ENCODE measurements at regions not wholly inside any gene's neighbourhood (a gene's known extent, or its start where the extent isn't known, plus 50 kb on each side); places are given as distances from the start of the nearest gene placed in this dataset.
"Not testable (repeated sequence)": the region's sequence is repeated elsewhere in the genome, so short reads cannot be mapped to it uniquely, and the experiment has no call there.

DNA sequence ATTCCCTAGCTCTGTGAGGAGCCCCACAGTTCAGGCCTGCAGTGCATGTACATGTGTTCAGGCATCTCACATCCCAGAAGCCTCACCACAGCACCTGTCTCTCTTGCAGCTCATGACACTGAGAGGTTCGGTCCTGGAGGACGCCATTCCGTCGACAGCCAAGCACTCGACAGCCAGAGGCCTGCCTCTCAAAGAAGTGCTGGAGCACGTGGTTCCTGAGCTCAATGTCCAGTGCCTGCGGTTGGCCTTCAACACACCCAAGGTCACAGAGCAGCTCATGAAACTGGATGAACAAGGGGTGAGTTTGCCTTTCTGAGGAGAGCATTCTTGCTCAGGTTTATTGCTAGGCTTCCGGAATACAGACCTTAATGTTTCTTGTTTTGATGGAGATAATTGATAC is 308.3 kb upstream of the RGS6 start:
- FAIRE-seq = no peak

DNA sequence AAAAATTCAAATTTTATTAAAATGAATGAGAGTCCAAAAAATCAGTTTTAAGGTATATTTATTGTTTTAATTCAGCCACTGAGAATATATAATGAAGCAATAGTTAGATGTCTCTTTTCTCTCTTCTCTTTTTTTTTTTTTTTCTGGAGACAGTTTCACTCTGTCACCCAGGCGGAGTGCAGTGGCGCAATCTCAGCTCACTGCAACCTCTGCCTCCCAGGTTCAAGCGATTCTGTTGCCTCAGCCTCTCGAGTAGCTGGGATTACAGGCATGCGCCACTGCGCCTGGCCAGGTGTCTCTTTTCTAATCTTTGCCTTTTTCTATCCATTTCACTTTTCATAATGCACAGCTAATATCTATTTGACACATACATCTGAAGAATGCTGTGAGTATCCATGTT is 307.1 kb upstream of the RGS6 start:
- DNase-seq (ENCODE audit: low spot score) = no peak
- FAIRE-seq = no peak

More for the DNA sequence above, 308.3 kb upstream of the RGS6 start:
- DNase-seq (ENCODE audit: low spot score) = no peak

DNA sequence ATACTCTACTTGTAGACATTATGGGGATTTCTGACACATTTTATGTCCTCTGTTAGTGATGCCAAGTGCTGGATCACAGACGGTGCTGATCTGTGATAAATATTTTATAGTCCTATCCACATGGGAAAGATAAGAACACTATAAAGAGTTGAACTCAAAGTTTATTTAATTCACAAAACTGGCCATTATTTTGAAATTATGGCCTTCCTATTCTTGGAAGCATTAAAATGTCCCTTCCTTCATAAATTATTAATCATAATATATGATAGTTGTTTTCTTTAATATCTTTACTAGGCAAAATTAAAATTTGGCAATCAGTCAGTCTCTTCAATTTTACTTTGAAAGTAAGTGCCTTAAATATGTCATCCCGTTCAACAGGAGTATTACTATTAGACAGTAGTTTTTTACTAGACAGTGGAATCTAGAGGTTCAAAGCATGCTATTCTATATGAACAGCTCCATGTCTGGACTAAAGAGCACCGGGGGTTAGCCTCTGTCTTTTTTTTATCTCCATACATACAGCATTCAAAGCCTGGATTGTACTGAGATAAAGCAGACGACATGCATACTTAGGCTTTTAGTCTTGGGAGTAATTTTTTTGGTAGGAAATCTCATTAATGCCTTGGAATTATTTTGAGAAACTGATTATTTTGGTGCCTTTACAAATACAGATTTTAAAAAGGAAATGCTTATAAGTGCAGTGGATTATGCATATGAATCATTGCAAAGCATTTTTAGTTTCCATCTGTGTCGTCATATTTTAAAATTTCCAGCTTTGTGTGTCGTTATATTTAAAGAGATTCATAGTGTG is 306.1 kb upstream of the RGS6 start:
- no peak for FAIRE-seq
- DNase-seq (ENCODE audit: low spot score) = no peak

DNA sequence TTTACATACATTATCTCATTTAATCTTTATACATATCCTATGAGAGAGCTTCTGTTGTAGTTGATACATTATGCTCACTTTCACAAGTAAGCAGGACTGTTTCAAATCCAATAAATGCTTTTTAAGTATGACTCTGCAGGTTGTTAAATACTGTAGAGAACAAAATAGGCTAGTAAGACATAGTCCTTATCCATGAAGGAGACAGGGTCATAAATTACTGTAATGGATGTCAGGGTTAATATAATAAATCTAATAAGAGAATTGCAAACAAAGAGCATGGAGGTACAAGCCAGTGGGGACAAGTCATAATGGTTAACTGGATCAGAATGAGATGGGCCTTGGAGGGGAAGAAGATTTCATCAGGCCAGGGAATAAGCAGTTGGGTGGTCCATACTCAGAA is 303.8 kb upstream of the RGS6 start:
- DNase-seq (ENCODE audit: low spot score) = no peak
- no peak for FAIRE-seq

DNA sequence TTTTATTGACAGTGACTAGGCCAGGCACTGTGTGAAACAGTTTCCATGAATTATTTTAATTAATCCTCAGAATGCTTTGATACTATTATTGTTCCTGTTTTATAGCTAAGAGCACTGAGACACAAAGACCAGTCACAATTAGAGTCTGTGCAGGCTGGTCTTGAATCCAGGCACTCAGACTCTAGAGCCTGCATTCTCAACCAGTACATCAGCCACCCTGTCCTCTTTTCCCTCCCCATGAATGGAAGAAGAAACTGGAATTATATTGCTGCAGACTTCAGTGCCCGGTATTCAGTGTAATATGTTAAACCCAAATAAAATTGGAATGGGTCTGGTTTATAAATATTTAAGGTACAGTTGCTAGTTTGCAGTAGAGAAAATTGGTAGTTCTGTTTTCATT is 303.0 kb upstream of the RGS6 start:
- no peak for DNase-seq (ENCODE audit: low spot score)
- no peak for FAIRE-seq

DNA sequence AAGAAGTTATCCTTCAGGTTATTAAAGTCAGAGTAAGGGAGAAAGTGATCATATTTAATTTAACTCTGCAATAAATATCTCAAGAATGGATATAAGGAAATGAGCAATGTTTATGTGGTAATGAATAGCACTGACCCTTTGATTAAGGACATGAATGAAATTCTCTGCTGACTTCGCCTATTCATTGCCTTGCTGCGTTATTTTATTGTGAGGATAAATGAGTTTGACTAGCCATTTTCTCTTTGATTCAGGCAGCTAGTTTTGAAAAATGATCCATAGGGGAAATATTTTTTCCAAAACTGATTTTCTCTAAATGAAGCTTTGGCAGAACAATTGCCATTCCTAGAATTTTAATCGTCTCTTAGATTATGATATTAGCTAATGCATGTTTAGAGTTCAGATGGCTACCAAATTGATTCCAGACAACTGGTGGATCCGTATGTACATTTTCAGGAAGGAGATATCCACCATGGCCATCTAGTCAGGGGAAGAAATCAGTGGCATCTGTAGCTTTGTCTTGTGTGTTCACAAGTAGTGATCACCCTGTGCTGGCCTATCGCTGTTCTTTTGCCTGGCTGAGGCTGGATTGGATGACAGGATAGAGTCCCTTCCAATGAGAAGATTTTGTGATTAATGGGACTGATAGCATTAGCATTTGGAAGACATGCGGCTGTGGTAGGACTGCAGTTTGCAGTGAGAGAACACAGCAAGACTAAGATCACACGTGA is 302.3 kb upstream of the RGS6 start:
- no peak for FAIRE-seq
- DNase-seq (ENCODE audit: low spot score) = no peak

DNA sequence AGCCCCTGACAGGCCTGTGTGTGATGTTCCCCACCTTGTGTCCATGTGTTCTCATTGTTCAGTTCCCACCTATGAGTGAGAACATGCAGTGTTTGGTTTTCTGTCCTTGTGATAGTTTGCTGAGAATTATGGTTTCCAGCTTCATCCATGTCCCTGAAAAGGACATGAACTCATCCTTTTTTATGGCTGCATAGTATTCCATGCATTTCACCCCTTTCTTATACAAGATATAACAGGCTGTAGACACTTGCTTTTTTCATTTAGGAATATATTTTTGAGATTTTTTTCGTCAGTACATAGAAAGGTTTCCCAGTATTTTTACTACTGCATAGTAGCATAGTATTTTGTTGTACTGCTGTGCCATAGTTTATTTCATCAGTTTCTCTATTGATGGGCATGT is 301.2 kb upstream of the RGS6 start:
- not testable (repeated sequence) for FAIRE-seq; DNase-seq (ENCODE audit: low spot score)

DNA sequence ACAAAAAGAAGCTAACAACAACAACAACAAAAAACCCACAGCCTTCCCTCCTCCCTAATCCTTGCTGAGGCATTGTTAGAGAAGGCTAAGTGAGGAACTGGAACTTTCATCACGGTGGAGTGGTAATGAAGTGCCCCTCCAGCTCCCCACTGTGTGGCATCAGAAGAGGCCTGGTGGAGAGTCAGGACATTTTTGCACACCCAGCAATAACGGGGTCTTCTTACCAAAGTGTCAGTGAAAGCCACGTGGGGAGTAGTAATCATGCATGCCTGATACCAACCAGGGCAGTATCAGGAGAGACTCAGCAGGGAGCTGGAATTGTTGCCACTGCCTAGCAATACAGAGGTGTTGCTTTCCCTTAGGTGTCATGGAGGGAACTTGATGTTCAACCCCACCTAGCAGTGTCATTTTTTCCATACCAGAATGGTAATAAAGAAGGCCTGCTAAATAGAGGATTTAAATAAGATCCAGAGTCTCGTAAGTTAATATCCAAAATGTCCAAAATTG is 299.7 kb upstream of the RGS6 start:
- FAIRE-seq (no peak), DNase-seq (ENCODE audit: low spot score) (no peak)

DNA sequence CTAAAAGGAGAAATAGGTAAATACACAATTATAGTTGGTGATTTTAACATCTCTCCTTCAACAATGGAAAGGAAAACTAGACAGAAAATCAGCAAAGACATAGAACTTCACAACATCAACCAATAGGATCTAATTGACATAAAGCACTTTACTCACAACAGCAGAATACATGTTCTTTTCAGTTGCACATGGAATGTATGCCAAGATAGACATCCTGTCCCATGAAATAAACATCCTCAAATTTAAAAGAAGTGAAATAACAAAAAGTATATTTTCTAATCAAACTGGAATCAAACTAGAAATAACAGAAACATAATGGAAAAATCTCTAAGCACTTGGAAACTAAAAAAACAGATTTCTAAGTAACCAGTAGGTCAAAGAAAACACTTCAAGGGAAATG is 296.2 kb upstream of the RGS6 start:
- DNase-seq (ENCODE audit: low spot score) (no peak), FAIRE-seq (no peak)

DNA sequence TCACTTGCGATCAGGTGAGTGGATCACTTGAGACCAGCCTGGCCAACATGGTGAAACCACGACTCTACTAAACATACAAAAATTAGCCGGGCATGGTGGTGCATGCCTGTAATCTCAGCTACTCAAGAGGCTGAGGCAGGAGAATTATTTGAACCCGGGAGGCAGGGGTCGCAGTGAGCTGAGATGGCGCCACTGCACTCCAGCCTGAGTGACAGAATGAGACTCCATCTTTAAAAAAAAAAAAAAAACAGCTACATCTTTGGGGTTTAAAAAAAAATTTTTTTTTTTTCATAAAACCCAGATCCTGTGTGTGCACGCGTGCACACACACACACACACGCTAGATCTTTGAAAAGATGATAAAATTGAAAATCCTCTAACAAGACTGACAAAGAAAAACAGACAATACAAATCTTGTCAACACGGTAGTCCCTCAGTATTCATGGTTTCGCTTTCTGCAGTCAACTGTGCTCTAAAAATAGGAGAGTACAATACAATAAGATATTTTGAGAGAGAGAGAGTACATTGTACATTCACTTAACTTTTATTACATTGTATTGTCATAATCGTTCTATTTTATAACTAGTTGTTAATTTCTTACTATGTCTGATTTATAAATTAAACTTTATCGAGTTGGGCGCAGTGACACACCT is 295.3 kb upstream of the RGS6 start:
- FAIRE-seq (no peak), DNase-seq (ENCODE audit: low spot score) (no peak)

DNA sequence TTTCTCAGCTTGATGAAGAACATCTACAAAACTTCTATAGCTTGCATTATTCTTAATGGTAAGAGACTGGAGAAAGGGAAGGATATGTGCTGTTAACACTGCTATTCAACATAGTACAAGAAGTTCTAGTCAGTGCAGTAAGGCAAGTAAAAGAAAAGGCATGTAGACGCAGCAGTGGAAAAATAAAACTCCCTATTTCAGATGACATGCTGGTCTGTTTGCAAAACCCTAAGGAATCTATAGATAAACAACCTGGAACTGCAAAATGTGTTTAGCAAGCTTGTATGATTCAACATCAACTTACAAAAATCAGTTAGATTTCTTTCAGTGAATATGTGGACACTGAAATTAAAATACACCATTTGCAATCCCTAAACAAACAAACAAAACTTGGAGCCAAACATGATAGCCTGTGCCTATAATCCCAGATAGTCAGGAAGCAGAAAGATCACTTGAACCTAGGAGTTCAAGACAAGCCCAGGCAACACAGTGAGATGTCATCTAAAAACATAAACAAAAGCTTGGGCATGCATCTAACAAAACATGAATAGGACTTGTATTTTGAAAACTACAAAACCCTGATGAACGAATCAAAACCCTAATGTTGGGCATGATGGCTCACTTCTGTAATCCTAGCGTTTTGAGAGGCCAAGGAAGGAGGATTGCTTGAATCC is 293.6 kb upstream of the RGS6 start:
- FAIRE-seq (no peak), DNase-seq (ENCODE audit: low spot score) (no peak)

DNA sequence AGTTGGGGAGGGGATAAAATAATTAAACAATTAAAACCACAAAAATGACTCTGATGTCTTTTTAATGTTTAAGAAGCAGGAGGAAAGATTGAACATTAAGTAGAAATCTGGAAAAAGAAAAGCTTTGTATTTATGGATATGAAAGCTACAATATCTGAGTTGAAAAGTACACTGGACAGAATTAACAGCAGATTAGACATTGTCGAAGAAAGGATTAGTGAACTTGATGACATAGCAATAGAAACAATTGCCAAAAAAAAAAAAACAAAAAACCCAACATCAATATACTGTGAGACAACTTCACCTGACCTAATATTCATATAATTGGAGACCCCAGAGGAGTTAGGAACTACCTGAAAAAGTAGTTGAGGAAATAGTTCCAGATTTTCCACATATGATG is 289.5 kb upstream of the RGS6 start:
- FAIRE-seq (no peak), DNase-seq (ENCODE audit: low spot score) (no peak)

DNA sequence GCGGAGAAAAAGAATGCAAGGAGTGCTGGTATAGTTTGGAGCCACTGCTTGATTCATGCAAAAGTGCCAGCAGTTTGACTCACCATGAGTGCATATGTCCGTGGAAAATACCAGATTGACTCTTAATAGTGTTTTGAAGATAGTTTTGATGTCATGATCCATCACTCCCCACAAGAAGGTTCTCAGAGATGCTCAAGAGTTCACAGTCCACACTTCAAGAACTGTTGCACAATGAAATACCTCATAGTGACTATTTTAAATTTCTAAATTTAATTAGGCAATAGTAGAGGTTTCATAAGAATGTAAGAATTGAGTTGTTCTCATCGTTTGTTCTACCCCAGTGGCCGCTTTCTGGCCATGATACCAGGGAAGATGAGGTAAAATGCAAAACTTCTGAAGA is 286.6 kb upstream of the RGS6 start:
- no peak for DNase-seq (ENCODE audit: low spot score)

DNA sequence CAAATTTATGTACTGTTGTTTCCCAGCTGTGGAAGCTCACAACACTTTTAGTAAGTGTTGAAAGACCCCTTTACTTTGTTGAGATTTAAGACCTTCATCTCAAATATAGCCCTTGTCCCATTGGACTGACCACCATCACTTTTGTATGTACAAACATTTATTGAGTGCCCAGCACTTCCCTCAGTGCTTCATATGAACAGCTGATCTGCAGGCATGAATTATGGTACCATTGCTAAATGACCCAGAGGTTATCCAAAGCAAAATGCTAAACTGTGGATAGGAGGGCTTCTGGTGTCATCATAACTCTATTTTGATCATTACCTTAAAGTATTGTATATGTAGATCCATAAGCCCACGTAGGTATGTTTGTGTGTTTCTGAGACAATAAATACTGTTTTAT is 285.7 kb upstream of the RGS6 start:
- DNase-seq (ENCODE audit: low spot score) (no peak), FAIRE-seq (no peak)

More for the DNA sequence above, 286.6 kb upstream of the RGS6 start:
- no peak for FAIRE-seq

DNA sequence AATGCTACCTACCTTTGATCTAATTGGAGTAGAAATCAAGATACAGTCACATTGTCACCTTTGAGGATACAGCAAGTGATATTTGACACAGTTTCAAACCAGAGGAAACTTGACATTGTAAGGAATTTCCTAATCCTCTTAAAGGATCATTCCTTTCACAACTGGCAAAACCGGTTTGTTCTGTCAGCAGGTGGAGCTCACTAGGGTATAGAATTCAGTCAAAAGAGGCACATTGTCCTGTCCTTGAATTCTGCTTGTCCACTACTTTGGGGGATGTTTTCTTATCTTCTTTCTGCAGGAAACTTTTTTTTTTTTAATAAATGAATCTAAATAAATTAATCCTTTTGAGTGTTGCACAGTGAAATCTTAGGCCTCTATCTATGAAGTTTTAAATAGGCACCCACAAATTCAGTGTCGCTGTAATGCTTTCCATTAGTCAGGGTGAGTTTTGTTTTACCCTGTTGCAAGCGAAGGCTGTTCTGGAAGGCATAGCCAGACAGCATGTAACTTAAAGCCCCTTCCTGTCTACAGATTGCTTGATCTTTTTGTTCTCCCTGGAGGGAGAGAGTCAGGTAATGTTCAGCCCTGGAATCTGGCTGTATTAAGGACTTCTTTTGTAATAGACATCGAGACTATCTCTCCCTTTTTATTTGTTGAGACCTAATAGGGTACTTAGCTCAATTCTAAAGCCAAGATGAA is 285.0 kb upstream of the RGS6 start:
- DNase-seq (ENCODE audit: low spot score) (no peak), FAIRE-seq (no peak)

DNA sequence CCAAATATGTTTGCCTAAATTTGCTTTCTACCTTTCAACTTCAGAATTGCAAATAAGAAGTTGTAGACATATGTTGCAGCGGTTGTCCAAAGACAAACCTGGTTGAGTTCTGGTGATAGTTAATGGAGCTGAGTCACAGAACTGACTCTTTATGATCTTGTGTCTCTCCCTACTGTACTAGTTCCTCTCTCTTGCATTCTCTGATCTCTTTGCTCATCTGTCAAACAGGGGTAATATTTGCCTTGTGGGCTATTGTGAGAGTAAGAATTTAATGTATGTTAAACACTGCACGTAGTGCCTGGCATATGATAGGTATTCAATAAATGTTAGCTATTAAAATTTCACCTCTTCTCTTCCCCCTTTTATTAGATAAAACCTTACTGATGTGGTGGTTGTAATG is 283.5 kb upstream of the RGS6 start:
- DNase-seq (ENCODE audit: low spot score) (no peak), FAIRE-seq (no peak)

DNA sequence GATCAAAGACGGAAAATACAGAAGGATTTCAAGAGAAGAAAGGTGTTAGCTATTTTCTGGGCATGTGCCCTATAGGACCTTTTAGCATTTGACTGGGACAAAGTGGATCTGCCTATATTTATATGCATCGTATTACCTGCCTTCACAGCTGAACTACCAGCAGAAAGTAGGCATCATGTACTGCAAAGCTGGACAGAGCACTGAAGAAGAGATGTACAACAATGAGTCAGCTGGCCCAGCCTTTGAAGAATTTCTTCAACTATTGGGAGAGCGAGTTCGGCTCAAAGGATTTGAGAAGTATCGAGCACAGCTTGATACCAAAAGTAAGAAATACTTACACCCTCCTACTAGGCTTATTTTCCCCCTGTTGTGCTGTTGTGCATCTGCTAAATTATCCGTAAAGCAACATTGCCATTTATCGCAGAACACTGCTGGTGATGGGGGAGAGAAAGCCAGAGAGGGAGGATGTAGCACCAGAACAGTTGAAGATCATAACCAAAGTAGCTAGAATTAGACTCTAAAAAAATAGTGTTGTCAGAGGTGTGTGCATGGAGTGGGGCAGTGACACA is 282.0 kb upstream of the RGS6 start:
- DNase-seq (ENCODE audit: low spot score) (no peak), FAIRE-seq (no peak)

DNA sequence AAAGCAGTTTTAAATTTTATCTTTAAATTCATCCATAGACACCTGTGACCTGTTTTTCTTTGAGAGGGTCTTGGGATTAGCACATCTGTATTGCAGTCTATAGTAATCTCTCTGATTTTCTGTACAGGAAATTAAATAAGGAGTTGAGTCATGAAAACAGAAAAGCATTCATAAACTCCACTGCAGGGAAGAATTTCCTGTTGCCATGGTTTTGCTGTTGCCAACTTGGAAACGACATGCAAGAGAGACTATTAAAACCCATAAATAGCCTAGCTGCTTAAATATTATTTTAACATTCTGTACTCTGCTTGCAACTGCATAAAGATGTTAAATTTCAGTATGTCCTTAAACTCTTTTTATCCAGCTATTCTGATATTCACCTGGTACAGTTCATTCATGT is 281.0 kb upstream of the RGS6 start:
- DNase-seq (ENCODE audit: low spot score) = no peak
- FAIRE-seq = no peak

DNA sequence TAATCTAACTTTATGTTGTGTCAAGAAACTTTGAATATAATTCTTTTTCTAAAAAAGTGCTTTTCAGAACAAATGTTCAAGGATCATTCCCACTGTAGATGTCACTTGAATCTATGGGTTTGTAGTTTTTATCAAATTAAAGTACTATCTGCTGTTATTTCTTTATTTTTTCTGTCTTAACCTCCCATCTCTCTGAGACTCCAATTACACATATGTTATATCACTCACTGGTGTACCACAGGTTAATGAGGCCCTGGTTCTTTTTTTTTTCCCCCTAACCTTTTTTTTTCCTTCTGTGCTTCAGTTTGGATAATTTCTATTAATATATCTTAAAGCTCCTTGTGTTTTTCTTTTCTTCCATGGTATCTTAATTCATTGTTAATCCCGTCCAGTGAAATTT is 279.9 kb upstream of the RGS6 start:
- no peak for DNase-seq (ENCODE audit: low spot score)
- no peak for FAIRE-seq

DNA sequence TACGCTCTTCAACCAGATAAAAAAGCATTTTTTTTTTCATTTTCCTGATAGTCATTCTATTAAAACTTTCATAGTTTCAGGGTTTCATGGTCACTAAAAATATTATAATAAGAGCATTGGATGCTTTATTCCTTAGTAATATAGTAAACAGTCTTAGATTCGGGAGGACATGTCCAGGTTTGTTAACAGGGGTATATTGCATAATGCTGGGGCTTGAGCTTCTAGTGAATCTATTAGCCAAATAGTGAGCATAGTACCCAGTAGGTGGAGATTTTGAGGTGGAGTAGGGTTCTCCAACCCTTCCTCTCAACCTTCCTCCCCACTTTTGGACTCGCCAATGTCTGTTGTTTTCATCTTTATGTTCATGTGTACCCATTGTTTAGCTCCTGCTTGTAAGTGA is 277.4 kb upstream of the RGS6 start:
- DNase-seq (ENCODE audit: low spot score) = no peak
- no peak for FAIRE-seq
